ENCODE measurements at regions not wholly inside any gene's neighbourhood (a gene's known extent, or its start where the extent isn't known, plus 50 kb on each side); places are given as distances from the start of the nearest gene placed in this dataset.
"Not testable (repeated sequence)": the region's sequence is repeated elsewhere in the genome, so short reads cannot be mapped to it uniquely, and the experiment has no call there.

DNA sequence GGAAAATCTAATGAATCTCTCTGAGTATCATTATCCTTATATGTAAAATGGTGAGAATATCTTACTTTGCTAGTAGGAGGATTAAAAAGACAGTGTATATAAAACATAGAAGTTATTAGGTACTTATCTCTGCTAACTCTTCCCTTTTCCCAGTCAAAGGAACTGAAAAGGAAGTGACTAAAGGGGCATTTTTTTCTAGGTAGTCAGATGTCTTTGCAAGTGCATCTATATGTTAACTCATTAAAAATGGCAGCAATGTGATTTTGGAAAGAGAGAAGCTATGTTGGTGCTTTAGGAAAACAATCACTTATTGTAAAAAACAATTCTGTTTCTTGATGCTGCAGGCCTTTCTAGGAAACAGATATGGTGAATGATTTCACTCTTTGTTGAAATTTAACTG, 180.9 kb downstream of the SAMD5 start:
- no peaks in the 10 kb centered on the region for H3K36me3 ChIP-seq (ENCODE audit: low read depth)
- H3K27ac ChIP-seq (ENCODE audit: poor library complexity, severe bottlenecking), result no peak overlapping the region
- H3K4me3 ChIP-seq (ENCODE audit: severe bottlenecking), result no peak overlapping the region
- H3K27me3 ChIP-seq (ENCODE audit: insufficient read depth, poor library complexity, severe bottlenecking), result no peaks in the 10 kb centered on the region
- TF ChIP-seq, protein P1, sequence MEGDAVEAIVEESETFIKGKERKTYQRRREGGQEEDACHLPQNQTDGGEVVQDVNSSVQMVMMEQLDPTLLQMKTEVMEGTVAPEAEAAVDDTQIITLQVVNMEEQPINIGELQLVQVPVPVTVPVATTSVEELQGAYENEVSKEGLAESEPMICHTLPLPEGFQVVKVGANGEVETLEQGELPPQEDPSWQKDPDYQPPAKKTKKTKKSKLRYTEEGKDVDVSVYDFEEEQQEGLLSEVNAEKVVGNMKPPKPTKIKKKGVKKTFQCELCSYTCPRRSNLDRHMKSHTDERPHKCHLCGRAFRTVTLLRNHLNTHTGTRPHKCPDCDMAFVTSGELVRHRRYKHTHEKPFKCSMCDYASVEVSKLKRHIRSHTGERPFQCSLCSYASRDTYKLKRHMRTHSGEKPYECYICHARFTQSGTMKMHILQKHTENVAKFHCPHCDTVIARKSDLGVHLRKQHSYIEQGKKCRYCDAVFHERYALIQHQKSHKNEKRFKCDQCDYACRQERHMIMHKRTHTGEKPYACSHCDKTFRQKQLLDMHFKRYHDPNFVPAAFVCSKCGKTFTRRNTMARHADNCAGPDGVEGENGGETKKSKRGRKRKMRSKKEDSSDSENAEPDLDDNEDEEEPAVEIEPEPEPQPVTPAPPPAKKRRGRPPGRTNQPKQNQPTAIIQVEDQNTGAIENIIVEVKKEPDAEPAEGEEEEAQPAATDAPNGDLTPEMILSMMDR (IDR thresholded peaks at IDR 0.05; ENCODE audit: poor library complexity, severe bottlenecking), result no peak
- no peaks in the 10 kb centered on the region for H3K9me3 ChIP-seq (ENCODE audit: severe bottlenecking)
- H3K4me1 ChIP-seq (ENCODE audit: insufficient read depth, poor library complexity, severe bottlenecking), result no peaks in the 10 kb centered on the region
- ATAC-seq (ENCODE audit: low read depth), result no peak
- no peak for DNase-seq (ENCODE audit: low spot score)

DNA sequence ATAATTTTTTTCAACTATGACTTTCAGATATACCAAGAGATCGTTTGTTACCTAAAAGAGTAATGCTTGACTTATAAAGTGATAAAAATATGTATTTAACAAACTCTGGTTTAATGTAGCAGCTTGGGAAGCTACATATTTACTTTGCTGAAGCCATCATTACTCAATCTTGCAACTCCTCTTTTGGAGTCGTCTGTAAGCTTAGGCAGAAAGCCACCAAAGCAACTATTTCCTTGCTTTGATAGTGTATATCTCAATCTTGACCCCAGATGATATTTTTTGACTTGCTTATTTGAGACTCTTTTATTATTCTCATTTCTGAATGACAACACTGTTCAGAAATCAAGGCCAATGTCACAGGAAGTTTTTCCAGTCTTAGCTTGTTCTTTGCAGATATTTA, 183.0 kb downstream of the SAMD5 start:
- no peak for ATAC-seq (ENCODE audit: low read depth)

DNA sequence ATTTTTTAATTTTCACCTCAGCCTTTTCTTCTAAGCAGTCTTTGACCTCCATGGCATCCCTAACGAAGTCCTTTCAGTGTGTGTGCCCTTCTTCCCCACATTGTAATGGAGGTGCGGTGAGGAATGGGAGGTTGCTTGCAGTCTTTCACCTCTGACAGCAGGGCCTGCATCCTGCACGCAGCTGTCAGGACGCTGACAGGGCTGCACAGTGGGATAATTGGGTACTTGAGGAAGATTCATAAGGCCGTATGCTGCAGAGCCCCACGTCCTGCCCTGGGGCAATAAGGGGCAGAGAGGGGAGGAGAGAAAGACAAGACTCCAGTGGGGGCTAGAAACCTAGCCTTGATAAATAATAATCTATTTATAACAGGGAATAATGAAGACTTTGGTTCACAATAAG, 184.7 kb downstream of the SAMD5 start:
- ATAC-seq (ENCODE audit: low read depth), result no peak

More for the DNA sequence above, 183.0 kb downstream of the SAMD5 start:
- TF ChIP-seq, protein P1 (IDR thresholded peaks at IDR 0.05; ENCODE audit: poor library complexity, severe bottlenecking), result no peak
- Histone ChIP-seq H3K27me3 (ENCODE audit: insufficient read depth, poor library complexity, severe bottlenecking) (no peaks in the 10 kb centered on the region), H3K36me3 (ENCODE audit: low read depth) (no peaks in the 10 kb centered on the region), H3K9me3 (ENCODE audit: severe bottlenecking) (no peaks in the 10 kb centered on the region), H3K27ac (ENCODE audit: poor library complexity, severe bottlenecking) (no peak overlapping the region), H3K4me1 (ENCODE audit: insufficient read depth, poor library complexity, severe bottlenecking) (no peaks in the 10 kb centered on the region), H3K4me3 (ENCODE audit: severe bottlenecking) (no peak overlapping the region)
- DNase-seq (ENCODE audit: low spot score), result no peak

DNA sequence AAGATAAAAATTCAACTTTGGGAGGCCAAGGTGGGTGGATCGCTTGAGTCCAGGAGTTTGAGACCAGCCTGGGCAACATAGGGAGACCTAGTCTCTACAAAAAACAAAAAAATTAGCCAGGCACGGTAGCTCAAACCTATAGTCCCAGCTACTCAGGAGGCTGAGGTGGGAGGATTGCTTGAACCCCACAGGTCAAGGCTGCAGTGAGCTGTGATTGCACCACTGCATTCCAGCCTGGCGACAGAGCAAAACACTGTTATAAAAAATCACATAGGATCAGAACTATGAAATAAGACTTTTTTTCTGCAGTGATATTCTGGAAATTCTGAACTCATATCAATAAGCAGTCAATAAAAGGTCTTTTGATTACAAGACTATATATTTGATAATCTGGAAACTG, 186.1 kb downstream of the SAMD5 start:
- ATAC-seq (ENCODE audit: low read depth); H3K4me1 ChIP-seq (ENCODE audit: insufficient read depth, poor library complexity, severe bottlenecking); H3K36me3 ChIP-seq (ENCODE audit: low read depth); H3K27ac ChIP-seq (ENCODE audit: poor library complexity, severe bottlenecking); H3K9me3 ChIP-seq (ENCODE audit: severe bottlenecking); H3K27me3 ChIP-seq (ENCODE audit: insufficient read depth, poor library complexity, severe bottlenecking); DNase-seq (ENCODE audit: low spot score); H3K4me3 ChIP-seq (ENCODE audit: severe bottlenecking): not testable (repeated sequence)

More for the DNA sequence above, 184.7 kb downstream of the SAMD5 start:
- Histone ChIP-seq H3K4me3 (ENCODE audit: severe bottlenecking) (no peak overlapping the region), H3K27me3 (ENCODE audit: insufficient read depth, poor library complexity, severe bottlenecking) (no peaks in the 10 kb centered on the region), H3K4me1 (ENCODE audit: insufficient read depth, poor library complexity, severe bottlenecking) (no peaks in the 10 kb centered on the region), H3K27ac (ENCODE audit: poor library complexity, severe bottlenecking) (no peak overlapping the region), H3K9me3 (ENCODE audit: severe bottlenecking) (no peaks in the 10 kb centered on the region), H3K36me3 (ENCODE audit: low read depth) (no peaks in the 10 kb centered on the region)
- TF ChIP-seq, protein P1 (IDR thresholded peaks at IDR 0.05; ENCODE audit: poor library complexity, severe bottlenecking), result no peak
- DNase-seq (ENCODE audit: low spot score), result no peak

DNA sequence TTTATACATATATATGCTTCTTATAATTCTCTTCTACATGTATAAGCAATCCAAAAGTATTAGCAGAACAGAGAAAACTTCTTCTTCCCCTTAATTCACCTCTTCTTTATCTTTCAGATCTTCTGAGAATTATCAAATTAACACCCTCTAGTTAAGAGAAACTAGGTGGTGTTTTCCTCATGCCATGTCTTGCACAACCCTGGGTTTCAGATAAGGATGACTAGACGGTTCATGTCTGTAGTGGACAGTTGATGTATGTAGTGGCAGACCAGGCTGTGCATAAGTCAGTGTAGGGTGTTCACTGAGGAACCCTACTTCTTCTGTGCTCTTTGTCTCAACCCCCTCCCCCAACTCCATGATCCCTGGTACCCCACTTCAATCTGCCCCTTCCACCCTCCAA, 187.3 kb downstream of the SAMD5 start:
- ATAC-seq (ENCODE audit: low read depth) (no peak), DNase-seq (ENCODE audit: low spot score) (no peak)
- no peaks in the 10 kb centered on the region for H3K27me3 ChIP-seq (ENCODE audit: insufficient read depth, poor library complexity, severe bottlenecking)
- no peaks in the 10 kb centered on the region for H3K9me3 ChIP-seq (ENCODE audit: severe bottlenecking)
- H3K36me3 ChIP-seq (ENCODE audit: low read depth), result no peaks in the 10 kb centered on the region
- no peak overlapping the region for H3K4me3 ChIP-seq (ENCODE audit: severe bottlenecking)
- TF ChIP-seq, protein P1 (IDR thresholded peaks at IDR 0.05; ENCODE audit: poor library complexity, severe bottlenecking), result no peak
- H3K27ac ChIP-seq (ENCODE audit: poor library complexity, severe bottlenecking), result no peak overlapping the region
- no peaks in the 10 kb centered on the region for H3K4me1 ChIP-seq (ENCODE audit: insufficient read depth, poor library complexity, severe bottlenecking)

Data from RWPE2 (cell line).